ENCODE measurements at regions not wholly inside any gene's neighbourhood (a gene's known extent, or its start where the extent isn't known, plus 50 kb on each side); places are given as distances from the start of the nearest gene placed in this dataset.
"Not testable (repeated sequence)": the region's sequence is repeated elsewhere in the genome, so short reads cannot be mapped to it uniquely, and the experiment has no call there.

DNA sequence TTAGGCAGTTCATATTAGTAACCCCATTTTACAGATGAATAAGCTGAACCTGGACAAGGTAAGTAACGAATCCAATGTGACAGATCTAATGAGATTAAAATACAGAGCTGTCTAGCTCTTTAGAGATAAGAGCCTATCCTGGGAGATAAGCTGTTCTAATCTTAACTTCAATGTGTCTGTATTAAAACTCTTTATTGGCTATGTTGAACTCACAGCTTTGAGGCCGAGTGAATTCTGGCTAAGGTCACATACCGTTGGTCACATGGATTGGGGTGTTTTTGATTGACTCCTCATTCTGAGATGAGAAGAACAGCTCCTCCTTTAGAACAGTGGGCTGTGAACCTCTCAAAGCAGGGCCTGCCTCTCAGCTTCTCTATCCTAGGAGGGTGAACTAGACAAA, 113.4 kb upstream of the EEPD1 start:
- Mint-ChIP-seq H3K27ac (no peak overlapping the region), H3K9me3 (no peaks in the 10 kb centered on the region), H3K4me3 (no peak overlapping the region), H3K36me3 (ENCODE audit: low read depth) (no peaks in the 10 kb centered on the region), H3K4me1 (peaks cover 4% of the 10 kb centered on the region), H3K27me3 (peaks cover 3% of the 10 kb centered on the region)
- ATAC-seq (replicated peaks) = no peak

DNA sequence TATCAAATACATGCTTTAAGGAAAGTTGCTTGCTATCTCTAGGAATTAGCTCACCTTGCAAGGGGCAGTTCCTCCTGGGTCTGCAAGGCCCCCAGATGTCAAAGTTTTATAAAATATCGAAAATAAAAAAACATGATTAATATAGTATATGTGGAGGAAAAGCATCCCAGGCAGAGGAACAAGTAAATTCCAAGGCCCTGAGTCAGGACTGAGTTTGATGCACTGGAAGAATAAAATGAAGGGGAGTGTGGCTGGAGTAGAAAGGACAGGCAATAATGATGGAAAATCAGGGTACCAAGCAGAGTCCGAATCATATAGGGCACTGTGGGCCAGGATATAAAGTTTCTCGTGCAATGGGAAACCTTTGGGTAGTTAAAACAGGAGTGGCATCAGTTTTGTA, 112.4 kb upstream of the EEPD1 start:
- Mint-ChIP-seq H3K27me3 (peaks cover 3% of the 10 kb centered on the region), H3K36me3 (ENCODE audit: low read depth) (no peaks in the 10 kb centered on the region), H3K4me3 (no peak overlapping the region), H3K4me1 (peaks cover 4% of the 10 kb centered on the region), H3K27ac (no peak overlapping the region), H3K9me3 (no peaks in the 10 kb centered on the region)
- ATAC-seq (replicated peaks) = no peak

DNA sequence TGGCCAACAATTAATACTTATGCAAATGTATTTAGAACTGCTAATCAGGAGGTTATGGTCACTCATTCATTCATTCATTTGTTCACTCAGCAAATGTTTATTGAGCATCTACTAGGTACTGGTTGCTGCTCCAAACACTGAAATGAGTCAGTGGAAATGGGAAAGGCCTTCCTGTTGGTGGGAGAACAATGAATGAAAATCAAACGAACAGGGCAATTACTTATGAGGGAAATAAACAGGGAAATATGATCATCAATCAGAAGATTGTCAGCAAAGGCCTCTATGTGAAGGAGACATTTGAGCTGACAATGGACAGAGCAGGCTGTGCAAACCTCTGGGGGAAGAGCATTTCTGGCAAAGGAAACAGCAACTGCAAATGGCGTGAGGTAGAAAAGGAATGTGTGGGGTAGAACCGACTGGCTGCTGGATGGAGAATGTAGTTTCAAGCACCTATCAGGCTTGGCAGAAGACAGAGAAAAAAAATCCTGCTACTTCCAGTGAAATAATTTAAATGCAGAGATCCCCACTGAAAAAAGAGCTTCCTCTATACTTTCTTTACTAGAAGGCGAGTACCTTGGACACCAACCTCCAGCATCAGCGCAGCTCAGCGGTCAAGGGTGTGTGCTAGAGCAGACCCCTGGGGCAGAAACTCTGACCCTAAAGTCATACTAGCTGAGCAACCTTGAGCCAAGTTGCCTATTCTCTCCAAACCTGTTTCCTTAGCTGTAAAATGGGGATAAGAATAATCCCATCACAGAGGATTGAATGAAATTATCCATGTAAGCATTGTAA, 108.8 kb upstream of the EEPD1 start:
- no peaks in the 10 kb centered on the region for H3K9me3 Mint-ChIP-seq
- peaks cover 3% of the 10 kb centered on the region for H3K4me1 Mint-ChIP-seq
- no peak overlapping the region for H3K4me3 Mint-ChIP-seq
- no peaks in the 10 kb centered on the region for H3K36me3 Mint-ChIP-seq (ENCODE audit: low read depth)
- peaks cover 2% of the 10 kb centered on the region for H3K27me3 Mint-ChIP-seq
- no peak overlapping the region for H3K27ac Mint-ChIP-seq
- no peak for ATAC-seq (replicated peaks)

DNA sequence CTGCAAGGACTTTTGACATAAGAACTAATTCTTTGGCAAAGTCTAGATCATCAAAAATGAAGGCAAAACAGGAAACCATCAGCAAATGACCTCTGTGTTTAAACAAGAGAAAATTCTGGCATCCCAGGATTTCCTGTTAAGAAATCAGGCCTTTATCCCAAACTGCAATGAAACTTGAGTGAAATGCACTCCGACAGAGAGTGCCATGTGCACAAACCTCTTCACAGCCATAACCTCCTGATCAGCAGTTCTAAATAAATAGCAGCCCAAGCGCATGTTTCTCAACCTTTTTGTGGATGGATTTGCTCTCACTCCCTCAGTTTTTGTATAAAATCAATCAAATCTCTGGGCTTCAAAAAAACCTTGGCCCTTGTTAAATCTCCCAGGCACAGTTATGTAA, 107.7 kb upstream of the EEPD1 start:
- H3K4me3 Mint-ChIP-seq = no peak overlapping the region
- H3K9me3 Mint-ChIP-seq = no peaks in the 10 kb centered on the region
- no peaks in the 10 kb centered on the region for H3K36me3 Mint-ChIP-seq (ENCODE audit: low read depth)
- no peak overlapping the region for H3K27ac Mint-ChIP-seq
- no peaks in the 10 kb centered on the region for H3K27me3 Mint-ChIP-seq
- H3K4me1 Mint-ChIP-seq = no peaks in the 10 kb centered on the region
- ATAC-seq (replicated peaks) = no peak

DNA sequence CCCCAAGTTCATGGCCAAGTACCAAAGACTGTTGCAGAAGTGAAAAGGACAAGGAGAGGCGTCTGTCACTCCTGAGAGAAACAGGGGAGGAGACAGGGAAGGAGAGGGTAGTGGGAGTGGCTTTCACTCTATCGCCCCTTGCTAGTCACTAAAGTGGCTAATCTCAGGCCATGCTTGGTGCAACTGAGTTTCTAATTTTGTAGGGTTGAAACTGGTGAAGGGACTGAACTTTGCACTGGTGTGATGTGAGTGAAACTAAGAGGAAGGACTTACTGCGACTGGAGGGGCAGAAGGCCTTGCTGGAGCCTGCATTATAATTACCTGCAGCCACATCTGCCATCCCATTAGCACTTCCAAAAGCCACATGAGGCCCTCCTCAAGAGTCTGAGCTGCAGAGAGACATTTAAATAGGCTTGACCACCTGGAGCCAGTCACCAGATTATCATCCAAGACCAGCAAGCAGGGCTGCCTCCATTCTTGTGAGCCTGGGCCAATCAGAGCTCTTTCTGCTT, 107.2 kb upstream of the EEPD1 start:
- Mint-ChIP-seq H3K4me1 (no peaks in the 10 kb centered on the region), H3K27me3 (no peaks in the 10 kb centered on the region), H3K9me3 (no peaks in the 10 kb centered on the region), H3K4me3 (no peak overlapping the region), H3K27ac (no peak overlapping the region), H3K36me3 (ENCODE audit: low read depth) (no peaks in the 10 kb centered on the region)
- ATAC-seq (replicated peaks) = no peak

DNA sequence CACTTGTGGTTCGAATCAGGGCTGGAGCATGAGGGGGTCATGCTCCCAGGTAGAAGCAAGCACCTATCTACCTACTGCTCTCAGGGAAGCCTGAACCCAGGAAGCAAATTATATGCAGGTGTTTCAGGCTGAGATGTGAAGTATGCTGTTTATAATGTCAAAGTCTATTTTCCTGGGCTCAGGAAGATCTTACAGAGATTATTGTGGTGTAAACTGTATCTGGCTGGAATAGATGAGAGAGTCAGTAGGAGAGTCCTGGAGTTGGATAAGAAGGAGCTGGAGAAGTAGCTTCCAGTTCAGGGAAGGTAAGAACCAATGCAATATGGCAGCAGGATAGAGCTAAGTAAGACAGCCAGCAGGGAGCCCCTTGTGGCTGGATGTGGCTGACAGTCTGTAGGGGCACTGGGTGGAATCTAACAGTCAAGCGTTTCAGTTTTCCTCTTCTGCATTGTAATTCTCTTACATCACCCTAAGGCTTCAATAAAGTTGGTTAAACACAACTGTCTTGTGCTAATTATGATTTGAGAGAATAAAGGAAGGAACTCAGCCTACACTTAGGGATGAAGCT, 105.9 kb upstream of the EEPD1 start:
- Mint-ChIP-seq H3K4me1 (no peaks in the 10 kb centered on the region), H3K9me3 (no peaks in the 10 kb centered on the region), H3K27ac (no peak overlapping the region), H3K4me3 (no peak overlapping the region), H3K27me3 (no peaks in the 10 kb centered on the region), H3K36me3 (ENCODE audit: low read depth) (no peaks in the 10 kb centered on the region)
- ATAC-seq (replicated peaks) = no peak

DNA sequence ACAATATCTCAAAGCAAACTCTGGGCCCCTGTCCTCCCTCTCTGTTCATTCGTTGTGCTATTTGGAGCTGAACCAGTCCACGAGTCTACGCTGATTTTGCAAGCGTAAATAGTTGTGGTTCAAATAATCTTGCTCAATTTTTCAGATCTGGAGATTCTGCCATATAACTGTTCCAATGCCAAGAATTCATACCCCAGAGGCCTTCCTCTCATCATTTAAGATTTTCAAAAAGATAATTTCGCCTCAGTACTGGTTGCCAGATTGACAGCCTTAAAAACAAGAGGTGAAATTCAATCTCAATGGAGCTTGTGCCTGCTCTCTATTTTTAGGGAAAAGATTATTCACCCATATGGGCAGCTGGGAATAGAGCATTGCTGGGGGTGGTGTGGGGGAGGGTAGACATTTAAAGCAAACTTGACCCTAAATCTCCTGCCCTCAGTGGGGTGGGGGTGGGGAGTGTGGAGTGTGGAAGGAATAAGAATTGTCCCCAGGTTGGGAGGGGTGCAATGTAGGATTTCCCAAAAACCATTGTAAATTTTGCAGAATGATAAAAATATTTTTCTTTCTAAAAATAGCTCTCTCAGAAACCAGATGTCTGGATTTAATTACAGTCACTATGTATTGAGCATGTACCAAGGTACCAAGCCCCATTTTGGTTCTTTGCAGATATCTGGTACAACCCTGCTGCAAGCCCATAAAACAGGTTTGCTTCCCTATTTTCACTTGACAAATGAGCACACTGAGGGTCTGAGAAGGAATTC, 104.7 kb upstream of the EEPD1 start:
- Mint-ChIP-seq H3K4me3 (no peak overlapping the region), H3K9me3 (no peaks in the 10 kb centered on the region), H3K27me3 (no peaks in the 10 kb centered on the region), H3K36me3 (ENCODE audit: low read depth) (no peaks in the 10 kb centered on the region), H3K4me1 (no peaks in the 10 kb centered on the region), H3K27ac (no peak overlapping the region)
- ATAC-seq (replicated peaks) = no peak

DNA sequence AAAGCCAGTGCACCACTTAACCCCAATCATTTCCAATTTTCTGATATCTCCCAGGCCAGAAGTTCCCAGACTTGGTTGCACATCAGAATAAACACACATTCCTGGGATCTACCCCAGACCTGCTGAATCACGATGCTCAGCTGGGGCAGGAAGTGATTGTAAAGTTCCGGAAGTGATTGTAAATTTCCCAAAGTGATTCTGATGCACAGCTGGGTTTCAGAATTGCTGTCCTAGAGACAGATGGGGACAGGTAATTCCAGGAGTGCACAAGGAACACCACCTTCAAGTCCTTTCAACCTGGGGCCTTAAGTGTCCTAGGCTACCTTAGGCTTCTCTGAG, 104.2 kb upstream of the EEPD1 start:
- Mint-ChIP-seq H3K9me3 (no peaks in the 10 kb centered on the region), H3K4me3 (no peak overlapping the region), H3K4me1 (no peaks in the 10 kb centered on the region), H3K27ac (no peak overlapping the region), H3K36me3 (ENCODE audit: low read depth) (no peaks in the 10 kb centered on the region), H3K27me3 (no peaks in the 10 kb centered on the region)
- ATAC-seq (replicated peaks) = no peak

DNA sequence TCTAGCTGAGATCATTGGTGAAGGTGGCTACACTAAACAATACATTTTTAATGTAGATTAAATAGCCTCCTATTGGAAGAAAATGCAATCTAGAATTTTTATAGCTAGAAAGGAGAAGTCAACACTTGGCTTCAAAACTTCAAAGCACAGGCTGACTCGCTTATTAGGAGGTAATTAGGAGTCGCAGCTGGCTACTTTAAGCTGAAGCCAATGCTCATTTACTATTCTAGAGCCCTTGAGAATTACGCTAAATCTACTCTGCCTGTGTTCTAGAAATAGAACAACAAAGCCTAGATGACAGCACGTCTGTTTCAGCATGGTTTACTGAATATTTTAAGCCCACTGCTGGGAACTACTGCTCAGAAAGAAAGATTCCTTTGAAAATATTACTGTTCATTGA, 101.6 kb upstream of the EEPD1 start:
- no peak for ATAC-seq (replicated peaks)
- Mint-ChIP-seq H3K4me1 (no peaks in the 10 kb centered on the region), H3K4me3 (no peak overlapping the region), H3K9me3 (no peaks in the 10 kb centered on the region), H3K36me3 (ENCODE audit: low read depth) (no peaks in the 10 kb centered on the region), H3K27me3 (no peaks in the 10 kb centered on the region), H3K27ac (no peak overlapping the region)

DNA sequence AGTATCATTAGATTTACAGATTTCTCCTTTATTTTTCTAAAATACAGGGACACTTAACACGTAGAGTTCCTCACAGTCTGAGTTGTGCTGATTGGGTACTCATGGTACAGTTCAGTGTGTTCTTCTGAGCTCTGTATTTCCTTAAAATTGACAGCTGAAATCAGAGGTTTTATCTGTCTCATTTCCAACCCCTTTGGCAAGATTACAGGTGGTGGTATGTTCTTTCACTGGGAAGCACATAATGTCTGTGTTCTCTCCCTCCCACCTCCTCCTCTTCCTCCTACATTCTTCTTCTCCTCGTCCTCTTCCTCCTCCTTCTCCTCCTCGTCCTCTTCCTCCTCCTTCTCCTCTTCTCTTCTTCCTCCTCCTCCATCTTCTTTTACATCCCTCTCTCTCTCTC, 99.5 kb upstream of the EEPD1 start:
- no peak for ATAC-seq (replicated peaks)
- H3K27ac Mint-ChIP-seq = no peak overlapping the region
- H3K9me3 Mint-ChIP-seq = no peaks in the 10 kb centered on the region
- no peak overlapping the region for H3K4me3 Mint-ChIP-seq
- H3K4me1 Mint-ChIP-seq = no peaks in the 10 kb centered on the region
- H3K27me3 Mint-ChIP-seq = no peaks in the 10 kb centered on the region
- H3K36me3 Mint-ChIP-seq (ENCODE audit: low read depth) = no peaks in the 10 kb centered on the region

DNA sequence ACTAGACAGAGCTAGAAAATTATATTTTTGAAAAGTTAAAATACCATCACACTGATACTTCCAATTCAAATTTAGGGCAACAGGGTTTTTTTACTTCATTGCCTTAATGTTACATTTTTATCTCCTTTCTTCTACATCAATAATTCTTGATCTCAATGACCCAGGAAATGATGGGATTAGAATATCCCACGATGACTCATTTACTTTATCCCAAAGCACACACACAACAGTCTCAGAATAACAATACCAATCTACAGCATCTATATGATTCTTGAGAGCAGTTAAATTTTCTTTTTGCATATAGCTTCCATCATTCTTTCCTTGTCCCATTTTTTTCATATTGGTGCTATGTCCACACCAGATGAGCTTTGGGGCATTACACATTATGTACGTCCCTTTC, 98.4 kb upstream of the EEPD1 start:
- H3K27me3 Mint-ChIP-seq = no peaks in the 10 kb centered on the region
- H3K9me3 Mint-ChIP-seq = no peaks in the 10 kb centered on the region
- no peaks in the 10 kb centered on the region for H3K36me3 Mint-ChIP-seq (ENCODE audit: low read depth)
- H3K27ac Mint-ChIP-seq = no peak overlapping the region
- ATAC-seq (replicated peaks) = no peak
- H3K4me1 Mint-ChIP-seq = no peaks in the 10 kb centered on the region
- no peak overlapping the region for H3K4me3 Mint-ChIP-seq

DNA sequence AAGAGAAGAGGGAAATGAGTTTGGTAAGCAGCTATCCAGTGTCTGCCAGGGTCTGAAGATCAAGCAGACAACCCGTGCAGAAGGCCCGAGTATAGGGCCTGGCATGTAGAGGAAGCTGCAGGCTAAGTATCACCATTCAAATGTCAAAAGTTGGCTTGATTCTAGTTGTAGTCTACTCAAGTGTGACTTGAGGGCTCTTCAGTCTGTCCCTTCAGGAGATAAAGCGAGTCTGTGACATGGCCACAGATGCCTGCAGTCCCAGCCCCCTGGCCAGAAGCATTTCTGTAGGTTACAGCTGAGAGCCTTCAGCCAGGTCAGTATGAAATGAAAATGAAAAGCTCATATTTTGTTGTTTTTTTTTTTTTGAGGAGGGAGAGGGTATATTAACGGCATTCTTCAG, 97.8 kb upstream of the EEPD1 start:
- Mint-ChIP-seq H3K4me1 (no peaks in the 10 kb centered on the region), H3K27ac (no peak overlapping the region), H3K36me3 (ENCODE audit: low read depth) (no peaks in the 10 kb centered on the region), H3K27me3 (no peaks in the 10 kb centered on the region), H3K4me3 (no peak overlapping the region), H3K9me3 (no peaks in the 10 kb centered on the region)
- ATAC-seq (replicated peaks) = no peak

DNA sequence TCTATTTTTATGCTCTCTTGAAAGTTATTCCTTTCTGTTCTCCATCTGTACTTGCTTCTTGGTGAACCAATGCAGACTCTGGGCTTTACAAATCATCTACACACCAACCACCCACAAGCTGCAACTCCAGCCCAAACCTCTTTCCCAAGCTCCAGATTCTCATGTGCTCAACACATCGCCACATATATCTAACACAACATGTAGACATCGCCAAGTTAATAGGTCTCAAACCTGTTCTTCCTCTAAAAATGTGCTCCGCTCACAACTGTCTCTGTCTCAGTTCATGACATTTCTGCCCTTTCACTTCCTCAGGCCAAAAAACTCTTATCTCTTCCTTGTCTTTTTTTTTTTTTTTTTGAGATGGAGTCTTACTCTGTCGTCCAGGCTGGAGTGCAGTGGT, 95.7 kb upstream of the EEPD1 start:
- H3K4me1 Mint-ChIP-seq = no peaks in the 10 kb centered on the region
- no peaks in the 10 kb centered on the region for H3K27me3 Mint-ChIP-seq
- no peaks in the 10 kb centered on the region for H3K36me3 Mint-ChIP-seq (ENCODE audit: low read depth)
- H3K4me3 Mint-ChIP-seq = no peak overlapping the region
- no peak for ATAC-seq (replicated peaks)
- H3K9me3 Mint-ChIP-seq = no peaks in the 10 kb centered on the region
- no peak overlapping the region for H3K27ac Mint-ChIP-seq

DNA sequence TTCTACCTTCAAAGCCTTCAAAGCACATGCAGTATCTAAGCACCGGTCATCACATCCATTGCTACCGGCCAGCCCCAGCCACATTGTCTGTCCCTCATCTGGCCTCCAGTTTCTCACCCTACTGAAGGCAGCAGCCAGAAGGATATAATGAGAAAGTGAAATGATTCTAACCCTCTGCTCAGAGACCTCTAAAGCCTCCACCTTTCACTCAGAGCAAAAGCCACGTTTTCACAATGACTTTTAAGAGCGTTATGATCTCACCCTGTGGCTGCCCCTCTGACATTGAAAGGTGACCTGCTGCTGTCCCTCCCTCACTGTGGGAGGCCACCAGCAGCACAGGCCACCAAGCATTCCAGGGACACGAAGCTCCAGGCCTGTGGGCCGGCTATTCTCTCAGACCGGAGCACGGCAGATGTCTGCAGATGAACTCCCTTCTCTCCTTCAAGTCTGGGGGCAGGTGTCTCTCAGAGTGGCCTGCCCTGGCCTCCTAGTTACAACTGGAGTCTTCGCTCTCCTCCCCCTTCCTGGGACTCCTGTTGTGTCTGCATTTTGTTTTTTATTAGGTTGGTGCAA, 94.9 kb upstream of the EEPD1 start:
- Mint-ChIP-seq H3K36me3 (ENCODE audit: low read depth) (no peaks in the 10 kb centered on the region), H3K9me3 (no peaks in the 10 kb centered on the region), H3K4me3 (no peak overlapping the region), H3K4me1 (no peaks in the 10 kb centered on the region), H3K27ac (no peak overlapping the region), H3K27me3 (no peaks in the 10 kb centered on the region)
- peak; percentile 29 for ATAC-seq (replicated peaks)

DNA sequence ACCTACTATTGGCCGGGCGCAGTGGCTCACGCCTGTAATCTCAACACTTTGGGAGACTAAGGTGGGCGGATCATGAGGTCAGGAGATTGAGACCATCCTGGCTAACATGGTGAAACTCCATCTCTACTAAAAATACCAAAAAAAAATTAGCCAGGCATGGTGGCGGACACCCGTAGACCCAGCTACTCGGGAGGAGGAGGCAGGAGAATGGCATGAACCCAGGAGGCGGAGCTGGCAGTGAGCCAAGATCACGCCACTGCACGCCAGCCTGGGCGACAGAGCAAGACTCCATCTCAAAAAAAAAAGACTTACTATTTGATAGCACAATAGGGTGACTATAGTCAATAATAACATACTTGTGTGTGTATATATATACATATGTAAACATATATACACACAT, 92.7 kb upstream of the EEPD1 start:
- ATAC-seq (replicated peaks); H3K4me1 Mint-ChIP-seq; H3K36me3 Mint-ChIP-seq (ENCODE audit: low read depth); H3K9me3 Mint-ChIP-seq; H3K27ac Mint-ChIP-seq; H3K27me3 Mint-ChIP-seq; H3K4me3 Mint-ChIP-seq: not testable (repeated sequence)

Data from activated T-helper 17 cell treated with anti-CD3 and anti-CD28 coated beads, Interleukin-2, amount 50 U/mL, for 72 hours (primary cell).